ENCODE measurements at regions not wholly inside any gene's neighbourhood (a gene's known extent, or its start where the extent isn't known, plus 50 kb on each side); places are given as distances from the start of the nearest gene placed in this dataset.

GRCh38 chr6:6414931-6415330, 94.5 kb upstream of the F13A1 start:
- Histone ChIP-seq H3K4me1 (ENCODE audit: insufficient read depth) (no peaks in the 10 kb centered on the region), H3K4me3 (no peak overlapping the region), H3K27me3 (no peaks in the 10 kb centered on the region), H3K36me3 (no peaks in the 10 kb centered on the region), H3K9me3 (no peaks in the 10 kb centered on the region), H3K27ac (no peak overlapping the region)
- no peak for DNase-seq
- WGBS, 3 donors = 75 to 83% (median 81%) methylated on average over 5 of the region's 5 CpGs
- TF ChIP-seq EP300 (IDR thresholded peaks at IDR 0.05) (no peak), POLR2A (IDR thresholded peaks at IDR 0.05) (no peak), CTCF (IDR thresholded peaks at IDR 0.05) (no peak)
- intact Hi-C loops (cut with DNase I) = no loop called here

DNA sequence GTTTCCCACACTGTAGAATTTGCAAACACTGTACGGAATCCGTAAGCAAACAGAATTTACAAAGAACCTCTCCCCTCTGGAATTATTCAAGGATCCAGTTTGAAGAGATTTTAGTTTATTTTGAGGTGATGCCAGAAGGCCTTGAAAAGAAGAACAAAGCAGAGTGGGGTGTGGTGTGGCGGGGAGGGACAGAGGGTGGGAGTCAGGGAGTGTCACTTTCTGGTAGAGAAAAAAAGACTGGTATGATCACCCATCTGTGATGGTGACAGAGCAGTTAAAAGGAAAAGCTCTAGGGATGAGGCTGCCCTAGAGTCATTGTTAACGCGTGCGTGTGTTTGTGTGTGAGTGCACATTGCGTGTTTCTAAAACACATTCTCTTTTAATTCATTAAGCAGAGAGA, 97.0 kb upstream of the F13A1 start:
- WGBS, 3 donors = 60 to 64% (median 61%) methylated on average over 7 of the region's 7 CpGs
- H3K27me3 ChIP-seq = no peaks in the 10 kb centered on the region
- DNase-seq = no peak
- intact Hi-C loops (cut with DNase I) = no loop called here
- H3K36me3 ChIP-seq = no peaks in the 10 kb centered on the region
- H3K4me1 ChIP-seq (ENCODE audit: insufficient read depth) = no peaks in the 10 kb centered on the region
- no peak overlapping the region for H3K4me3 ChIP-seq
- no peak overlapping the region for H3K27ac ChIP-seq
- H3K9me3 ChIP-seq = no peaks in the 10 kb centered on the region
- no peak for TF ChIP-seq CTCF (IDR thresholded peaks at IDR 0.05)
- TF ChIP-seq EP300 (IDR thresholded peaks at IDR 0.05) = no peak
- no peak for TF ChIP-seq POLR2A (IDR thresholded peaks at IDR 0.05)

GRCh38 chr6:6418421-6418820, 98.0 kb upstream of the F13A1 start:
- H3K27ac ChIP-seq = no peak overlapping the region
- no peaks in the 10 kb centered on the region for H3K36me3 ChIP-seq
- H3K27me3 ChIP-seq = no peaks in the 10 kb centered on the region
- intact Hi-C loops (cut with DNase I) = no loop called here
- TF ChIP-seq POLR2A (IDR thresholded peaks at IDR 0.05) = no peak
- H3K4me3 ChIP-seq = no peak overlapping the region
- 55 to 73% (median 57%) methylated on average over 3 of the region's 3 CpGs for WGBS, 3 donors
- no peaks in the 10 kb centered on the region for H3K4me1 ChIP-seq (ENCODE audit: insufficient read depth)
- no peaks in the 10 kb centered on the region for H3K9me3 ChIP-seq
- no peak for DNase-seq

DNA sequence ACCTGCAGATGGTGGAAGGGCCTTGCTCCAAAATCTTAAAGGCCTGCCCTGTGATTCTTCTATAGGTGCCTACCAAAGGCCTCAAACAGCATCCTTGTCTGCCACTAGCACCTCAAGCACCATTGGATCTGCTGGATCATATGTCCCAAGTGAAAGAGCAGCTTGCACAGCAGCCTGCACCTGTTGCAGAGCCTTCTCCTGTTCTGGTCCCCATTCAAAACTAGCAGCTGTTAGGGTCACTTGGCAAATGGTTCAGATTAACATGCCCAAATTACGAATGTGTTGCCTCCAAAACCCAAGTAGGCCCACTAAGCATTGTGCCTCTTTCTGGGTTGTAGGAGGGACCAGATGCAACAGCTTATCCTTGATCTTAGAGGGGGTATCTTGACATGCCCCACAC, 99.6 kb upstream of the F13A1 start:
- intact Hi-C loops (cut with DNase I) = no loop called here
- no peak overlapping the region for H3K27ac ChIP-seq
- TF ChIP-seq POLR2A (IDR thresholded peaks at IDR 0.05) (no peak), CTCF (IDR thresholded peaks at IDR 0.05) (no peak)

GRCh38 chr6:6434151-6434550, 113.7 kb upstream of the F13A1 start:
- TF ChIP-seq EP300 (IDR thresholded peaks at IDR 0.05) = no peak
- no peak for TF ChIP-seq POLR2A (IDR thresholded peaks at IDR 0.05)
- no peak for TF ChIP-seq CTCF (IDR thresholded peaks at IDR 0.05)
- no peak overlapping the region for H3K4me3 ChIP-seq
- no peaks in the 10 kb centered on the region for H3K4me1 ChIP-seq (ENCODE audit: insufficient read depth)
- no peaks in the 10 kb centered on the region for H3K27me3 ChIP-seq
- 54 to 73% (median 59%) methylated on average over 2 of the region's 2 CpGs for WGBS, 3 donors
- H3K36me3 ChIP-seq = no peaks in the 10 kb centered on the region
- intact Hi-C loops (cut with DNase I) = no loop called here
- no peak overlapping the region for H3K27ac ChIP-seq
- no peaks in the 10 kb centered on the region for H3K9me3 ChIP-seq
- no peak for DNase-seq

More for the DNA sequence above, 99.6 kb upstream of the F13A1 start:
- no peaks in the 10 kb centered on the region for H3K4me1 ChIP-seq (ENCODE audit: insufficient read depth)
- H3K9me3 ChIP-seq = no peaks in the 10 kb centered on the region
- H3K4me3 ChIP-seq = no peak overlapping the region
- WGBS, 3 donors = 25 to 50% (median 30%) methylated on average over 1 of the region's 1 CpG
- no peaks in the 10 kb centered on the region for H3K36me3 ChIP-seq
- DNase-seq = no peak
- no peaks in the 10 kb centered on the region for H3K27me3 ChIP-seq
